NK-92 treated with Interleukin-12 subunit alpha and Interleukin-12 subunit beta, amount 100 ng/mL, for 24 hours (cell line): ENCODE measurements at regions not wholly inside any gene's neighbourhood (a gene's known extent, or its start where the extent isn't known, plus 50 kb on each side); places are given as distances from the start of the nearest gene placed in this dataset.
A peak's percentile ranks its signal among the peaks of the same experiment; 100 is the strongest.

Source experiments
- DNase-seq: peaks from one replicate; lab custom pipeline; 2025; lab: John Stamatoyannopoulos, UW

DNA sequence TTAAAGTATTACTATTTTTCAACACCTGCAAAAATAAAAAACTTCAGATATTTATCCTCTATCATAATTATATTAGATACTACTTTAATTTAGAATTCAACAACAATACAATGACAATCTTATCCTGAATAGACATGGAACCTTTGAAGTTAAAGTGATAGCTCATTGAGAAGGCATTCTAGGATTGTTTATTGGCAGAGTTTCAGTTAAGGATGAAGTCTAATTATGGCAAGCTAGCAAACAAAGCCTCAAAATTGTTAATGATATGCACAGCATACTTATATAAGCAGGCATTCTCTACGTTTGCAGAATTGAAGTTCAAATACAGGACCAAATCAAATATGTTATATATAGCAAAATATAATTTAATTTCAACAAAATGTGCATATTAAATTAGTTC is 91.2 kb upstream of the ABI3BP start:
- DNase-seq, result no peak

GRCh38 chr3:101081999-101082398 is 88.8 kb upstream of the ABI3BP start:
- DNase-seq, result no peak

- no peak for DNase-seq
Measured at GRCh38 chr3:101081446-101081845, 88.2 kb upstream of the ABI3BP start.

- DNase-seq, result no peak
Measured at GRCh38 chr3:101077361-101078011, 84.3 kb upstream of the ABI3BP start.

DNA sequence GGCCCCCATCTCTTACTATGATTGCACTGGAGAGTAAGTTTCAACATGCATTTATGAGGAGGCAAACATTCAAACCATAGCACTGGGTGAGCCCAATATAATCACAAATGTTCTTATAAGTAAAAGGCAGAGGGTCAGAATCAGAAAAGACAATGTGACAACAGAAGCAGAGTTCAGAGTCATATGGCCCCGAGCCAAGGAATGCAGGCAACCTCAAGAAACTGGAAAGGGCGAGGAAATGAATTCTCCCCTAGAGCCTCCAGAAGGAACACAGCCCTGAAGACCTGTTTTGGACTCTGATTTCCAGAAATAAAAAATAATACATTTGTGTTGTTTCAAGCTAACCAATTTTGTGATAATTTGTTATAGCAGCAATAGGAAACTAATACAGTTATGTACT is 81.3 kb upstream of the ABI3BP start:
- no peak for DNase-seq

DNA sequence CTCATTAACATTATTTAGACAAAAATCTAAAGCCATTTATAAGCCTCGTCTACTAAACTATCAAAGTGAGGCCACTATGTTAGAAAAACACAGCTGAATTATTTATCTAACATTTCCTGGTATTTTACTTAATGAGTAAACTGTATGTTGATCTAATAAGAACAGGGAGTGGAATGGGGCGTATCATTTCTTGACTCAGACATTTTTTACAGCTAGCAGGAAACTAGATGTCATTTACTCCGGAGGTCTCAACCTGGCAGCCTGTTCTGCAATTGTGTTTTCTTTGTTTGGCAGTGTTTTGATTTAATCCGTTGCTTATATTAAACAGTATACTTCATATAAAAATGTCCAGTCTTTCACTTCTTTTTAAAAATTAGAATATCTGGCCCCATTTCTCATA is 79.1 kb upstream of the ABI3BP start:
- DNase-seq, result no peak

- no peak for DNase-seq
Measured at GRCh38 chr3:101070799-101071121, 77.5 kb upstream of the ABI3BP start.

- peak; percentile 19 for DNase-seq
Measured at GRCh38 chr3:101069901-101070798, 76.9 kb upstream of the ABI3BP start.

- DNase-seq, result no peak
Measured at GRCh38 chr3:101068876-101069606, 75.8 kb upstream of the ABI3BP start.

DNA sequence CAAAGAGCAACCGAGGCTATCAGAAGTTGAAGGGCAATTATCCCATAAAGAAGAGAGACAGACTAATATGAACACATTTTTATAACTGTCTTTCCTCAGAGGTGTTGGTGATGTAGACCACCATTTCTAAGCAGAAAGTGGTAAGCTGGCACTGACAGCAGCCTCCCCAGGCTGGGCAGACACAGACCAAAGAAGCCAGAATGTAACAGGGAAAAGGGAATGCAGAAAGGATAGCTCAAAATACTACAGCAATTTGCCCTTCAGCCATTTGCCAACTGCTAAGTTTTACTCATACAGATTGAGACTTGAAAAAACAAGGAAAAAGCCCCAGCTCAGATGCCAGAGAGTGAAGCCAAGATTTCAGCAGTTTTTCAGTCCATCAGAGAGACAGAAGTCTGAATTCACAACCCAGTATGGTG is 73.5 kb upstream of the ABI3BP start:
- DNase-seq, result no peak

DNA sequence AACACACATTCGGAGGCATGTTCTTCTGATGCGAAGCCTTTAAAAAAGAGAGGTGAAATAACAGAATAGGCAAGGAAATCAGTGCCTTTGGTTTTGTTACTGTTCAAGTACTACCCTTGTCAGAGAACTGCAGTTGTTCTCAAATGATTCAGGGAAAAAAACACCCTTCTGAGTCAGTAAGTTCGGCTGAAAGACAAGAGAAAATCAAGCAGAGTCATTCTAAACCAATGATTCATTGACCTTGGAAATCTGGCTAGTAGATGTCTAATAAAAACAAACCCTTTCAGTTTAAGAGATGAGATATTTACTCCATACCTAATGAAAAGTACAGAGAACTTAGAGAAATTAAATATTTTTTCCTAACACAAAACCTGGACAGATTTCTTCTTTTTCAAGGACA is 72.7 kb upstream of the ABI3BP start:
- DNase-seq, result no peak

GRCh38 chr3:101063401-101063800 is 70.2 kb upstream of the ABI3BP start:
- no peak for DNase-seq

GRCh38 chr3:101061312-101061711 is 68.1 kb upstream of the ABI3BP start:
- no peak for DNase-seq

DNA sequence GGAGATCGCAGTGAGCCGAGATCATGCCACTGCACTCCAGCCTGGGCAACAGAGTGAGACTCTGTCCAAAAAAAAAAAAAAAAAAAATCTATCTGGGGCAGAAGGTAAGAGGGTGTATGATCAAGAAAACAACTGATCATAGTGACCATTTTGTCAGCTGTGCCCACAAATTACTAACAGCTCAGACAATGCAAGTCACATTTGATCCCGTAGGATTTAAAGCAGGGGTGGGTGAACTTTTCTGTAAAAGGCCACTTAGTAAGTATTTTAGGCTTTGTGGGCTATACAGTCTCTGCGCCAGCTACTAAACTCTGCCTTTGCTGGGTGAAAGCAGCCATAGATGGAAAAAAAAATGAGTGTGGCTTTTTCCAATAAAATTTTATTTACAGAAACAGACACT is 57.6 kb upstream of the ABI3BP start:
- DNase-seq, result no peak

- no peak for DNase-seq
Measured at GRCh38 chr3:101050046-101050445, 56.8 kb upstream of the ABI3BP start.

GRCh38 chr3:101049532-101049931 is 56.3 kb upstream of the ABI3BP start:
- DNase-seq, result no peak

- DNase-seq, result no peak
Measured at GRCh38 chr3:101043687-101044078, 50.5 kb upstream of the ABI3BP start.

- DNase-seq, result no peak
Measured at GRCh38 chr3:101042996-101043686, 49.9 kb upstream of the ABI3BP start.
